Fibroblast of lung (primary cell): ENCODE measurements at regions not wholly inside any gene's neighbourhood (a gene's known extent, or its start where the extent isn't known, plus 50 kb on each side); places are given as distances from the start of the nearest gene placed in this dataset.

Experiments
- DNase-seq, 2 donors: peaks; one replicate each; pipeline versions ENCODE4 v3.0.0 to v3.0.0-alpha.2; 2010; ENCODE audit warnings: low read depth in 2 of 2
- H2AFZ ChIP-seq: 2 replicates; pipeline ENCODE4 v1.5.1; 2012; ENCODE audit warnings: low read length, control low read depth, inconsistent platforms
- H3K27ac ChIP-seq: 2 replicates; pipeline ENCODE4 v1.5.1; 2011; ENCODE audit warnings: low read length, control low read depth; ENCODE audit not compliant: insufficient read depth
- H3K27me3 ChIP-seq: 2 replicates; pipeline ENCODE4 v1.5.1; 2011; ENCODE audit warnings: mild to moderate bottlenecking, low read length; ENCODE audit not compliant: control insufficient read depth, insufficient read depth
- H3K36me3 ChIP-seq: 2 replicates; pipeline ENCODE4 v1.5.1; 2011; ENCODE audit warnings: low read length; ENCODE audit not compliant: control insufficient read depth, insufficient read depth
- H3K4me1 ChIP-seq: 2 replicates; pipeline ENCODE4 v1.5.1; 2011; ENCODE audit warnings: low read length; ENCODE audit not compliant: control insufficient read depth, insufficient read depth; ENCODE audit errors: extremely low read depth
- H3K4me2 ChIP-seq: 2 replicates; pipeline ENCODE4 v1.5.1; 2011; ENCODE audit warnings: low read length, control low read depth; ENCODE audit not compliant: insufficient read depth; ENCODE audit errors: extremely low read depth
- H3K4me3 ChIP-seq, 4 experiments: fragments of 200-600 bp in 1 of 4; sonication (generic) in 1 of 4; replicated peaks in 1 of 4; 2 replicates each; pipeline ENCODE4 v1.5.1; 2011 to 2016; ENCODE audit warnings: low read length in 4 of 4, low read depth in 3 of 4, mild to moderate bottlenecking in 3 of 4, control low read depth in 2 of 4, inconsistent platforms in 1 of 4, mixed read lengths in 1 of 4; ENCODE audit not compliant: insufficient read depth in 1 of 4; ENCODE audit errors: control extremely low read depth in 1 of 4
- H3K79me2 ChIP-seq: 2 replicates; pipeline ENCODE4 v1.5.1; 2012; ENCODE audit warnings: mild to moderate bottlenecking, low read length, inconsistent platforms; ENCODE audit not compliant: control insufficient read depth, insufficient read depth
- H3K9ac ChIP-seq: 2 replicates; pipeline ENCODE4 v1.5.1; 2011; ENCODE audit warnings: mild to moderate bottlenecking, low read length, control low read depth; ENCODE audit not compliant: insufficient read depth
- H3K9me3 ChIP-seq: 2 replicates; pipeline ENCODE4 v1.5.1; 2012; ENCODE audit warnings: low read depth, low read length; ENCODE audit not compliant: control insufficient read depth, insufficient read depth
- H4K20me1 ChIP-seq: 2 replicates; pipeline ENCODE4 v1.5.1; 2011; ENCODE audit warnings: low read length; ENCODE audit not compliant: control insufficient read depth, insufficient read depth; ENCODE audit errors: extremely low read depth
- CTCF ChIP-seq, 2 donors: IDR thresholded peaks in 1 of 2; conservative IDR thresholded peaks in 1 of 2; 1 replicate in 1 of 2; 2 replicates in 1 of 2; pipeline ENCODE4 v1.5.1; 2011 to 2012; ENCODE audit warnings: low read length in 2 of 2, control low read depth in 1 of 2, inconsistent platforms in 1 of 2, low read depth in 1 of 2, mild to moderate bottlenecking in 1 of 2
- EZH2 ChIP-seq: IDR thresholded peaks from 2 replicates; pipeline ENCODE4 v1.5.1; 2012; ENCODE audit warnings: low read length, control low read depth, mild to moderate bottlenecking; ENCODE audit errors: missing control alignments

- H3K27me3 ChIP-seq, result no peaks in the 10 kb centered on the region
- H3K27ac ChIP-seq, result no peak overlapping the region
- H3K4me3 ChIP-seq, result no peak overlapping the region
- no peak for DNase-seq
- H3K79me2 ChIP-seq, result no peaks in the 10 kb centered on the region
- H3K4me2 ChIP-seq, result no peak overlapping the region
- TF ChIP-seq EZH2 (no peak), CTCF (conservative IDR thresholded peaks at IDR 0.05 in 1 of 2, IDR thresholded peaks at IDR 0.05 in 1 of 2; ENCODE audit: low read depth in 1 of 2, low read length in 2 of 2) (no peak)
- H3K9me3 ChIP-seq, result no peaks in the 10 kb centered on the region
- H2AFZ ChIP-seq, result no peak overlapping the region
- no peaks in the 10 kb centered on the region for H4K20me1 ChIP-seq
- H3K9ac ChIP-seq, result no peak overlapping the region
- no peaks in the 10 kb centered on the region for H3K36me3 ChIP-seq
- H3K4me1 ChIP-seq, result no peaks in the 10 kb centered on the region
These were observed 102.6 kb upstream of the TRPM3 start for GRCh38 chr9:71223953-71224538.

DNA sequence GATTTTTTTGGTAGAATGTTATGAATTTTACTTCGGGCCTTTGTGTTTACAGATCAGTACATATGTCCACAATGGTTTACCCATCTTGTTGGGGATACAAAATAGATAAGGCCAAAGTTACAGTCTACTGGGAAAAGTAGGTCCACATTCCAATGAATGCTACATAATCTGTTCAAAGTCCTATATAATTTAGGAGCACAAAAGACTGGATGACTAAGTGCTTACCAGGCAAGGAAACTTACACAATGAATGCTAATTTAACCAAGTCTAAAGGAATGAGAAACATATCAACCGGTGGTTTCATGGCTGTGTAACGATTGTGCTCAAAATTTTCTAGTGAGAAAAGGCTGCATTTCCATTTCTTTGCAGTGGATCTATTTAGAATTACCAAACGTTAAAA, 97.4 kb upstream of the TRPM3 start:
- no peak overlapping the region for H2AFZ ChIP-seq
- H3K9me3 ChIP-seq, result no peaks in the 10 kb centered on the region
- no peak overlapping the region for H3K4me2 ChIP-seq
- no peaks in the 10 kb centered on the region for H3K27me3 ChIP-seq
- no peak overlapping the region for H3K4me3 ChIP-seq
- no peak overlapping the region for H3K27ac ChIP-seq
- peak in 1 of 2 donors; percentile 19 for DNase-seq
- no peaks in the 10 kb centered on the region for H3K79me2 ChIP-seq
- H3K9ac ChIP-seq, result no peak overlapping the region
- TF ChIP-seq EZH2 (no peak), CTCF (conservative IDR thresholded peaks at IDR 0.05 in 1 of 2, IDR thresholded peaks at IDR 0.05 in 1 of 2; ENCODE audit: low read depth in 1 of 2, low read length in 2 of 2) (no peak)
- no peaks in the 10 kb centered on the region for H3K4me1 ChIP-seq
- H3K36me3 ChIP-seq, result no peaks in the 10 kb centered on the region
- no peaks in the 10 kb centered on the region for H4K20me1 ChIP-seq

GRCh38 chr9:71213633-71214032, 92.2 kb upstream of the TRPM3 start:
- no peak overlapping the region for H3K27ac ChIP-seq
- H4K20me1 ChIP-seq, result no peaks in the 10 kb centered on the region
- H3K9me3 ChIP-seq, result no peaks in the 10 kb centered on the region
- H3K79me2 ChIP-seq, result no peaks in the 10 kb centered on the region
- TF ChIP-seq CTCF (conservative IDR thresholded peaks at IDR 0.05 in 1 of 2, IDR thresholded peaks at IDR 0.05 in 1 of 2; ENCODE audit: low read depth in 1 of 2, low read length in 2 of 2), result no peak
- no peak for TF ChIP-seq EZH2
- no peaks in the 10 kb centered on the region for H3K36me3 ChIP-seq
- DNase-seq, result peak in 1 of 2 donors; percentile 1
- H3K27me3 ChIP-seq, result no peaks in the 10 kb centered on the region
- no peak overlapping the region for H3K9ac ChIP-seq
- no peak overlapping the region for H3K4me2 ChIP-seq
- H3K4me1 ChIP-seq, result no peaks in the 10 kb centered on the region
- H3K4me3 ChIP-seq, result no peak overlapping the region
- no peak overlapping the region for H2AFZ ChIP-seq
